Gastroesophageal sphincter (tissue), 4 donors: ENCODE measurements at regions not wholly inside any gene's neighbourhood (a gene's known extent, or its start where the extent isn't known, plus 50 kb on each side); places are given as distances from the start of the nearest gene placed in this dataset.
A peak's percentile ranks its signal among the peaks of the same experiment; 100 is the strongest.
"Not testable (repeated sequence)": the region's sequence is repeated elsewhere in the genome, so short reads cannot be mapped to it uniquely, and the experiment has no call there.

ENCODE experiments used
- ATAC-seq: fragments of 150-250 bp; one replicate; pipeline ENCODE4 v1.9.1; 2016; ENCODE audit warnings: mild to moderate bottlenecking, moderate library complexity
- H3K27ac ChIP-seq, 4 donors: fragments of 200-600 bp; sonication (generic) in 3 of 4; 1 replicate in 3 of 4; 2 replicates in 1 of 4; pipeline ENCODE4 v1.5.1; 2016 to 2019
- H3K27me3 ChIP-seq: fragments of 200-600 bp; sonication (generic); one replicate; pipeline ENCODE4 v1.5.1; 2019
- H3K36me3 ChIP-seq, 2 donors: fragments of 200-600 bp; sonication (generic); one replicate each; pipeline ENCODE4 v1.5.1; 2019; ENCODE audit warnings: control low read depth in 1 of 2
- H3K4me1 ChIP-seq, 3 donors: fragments of 200-600 bp; sonication (generic); 1 replicate in 2 of 3; 2 replicates in 1 of 3; pipeline ENCODE4 v1.5.1; 2016 to 2019; ENCODE audit warnings: control low read depth in 2 of 3
- H3K4me3 ChIP-seq, 2 donors: fragments of 200-600 bp; sonication (generic); one replicate each; pipeline ENCODE4 v1.5.1; 2019; ENCODE audit warnings: mild to moderate bottlenecking in 1 of 2, moderate library complexity in 1 of 2
- H3K9me3 ChIP-seq, 3 donors: fragments of 200-600 bp; sonication (generic); one replicate each; pipeline ENCODE4 v1.5.1; 2017 to 2019; ENCODE audit warnings: control low read depth in 2 of 3
- CTCF ChIP-seq, 4 experiments: fragments of 200-600 bp in 2 of 4; fragments of 450-650 bp in 2 of 4; sonication (generic) in 1 of 4; IDR thresholded peaks; one replicate each; pipeline ENCODE4 v1.5.1; 2017 to 2019; ENCODE audit warnings: antibody characterized with exemption in 4 of 4, mild to moderate bottlenecking in 2 of 4, moderate library complexity in 2 of 4
- EP300 ChIP-seq: sonication (generic); formaldehyde crosslinking; IDR thresholded peaks from one replicate; pipeline ENCODE4 v1.6.1; 2017; ENCODE audit warnings: antibody characterized with exemption, mild to moderate bottlenecking
- POLR2A ChIP-seq, 2 donors: fragments of 450-650 bp; IDR thresholded peaks; one replicate each; pipeline ENCODE4 v1.6.1; 2017; ENCODE audit warnings: antibody characterized with exemption in 2 of 2, mild to moderate bottlenecking in 2 of 2, moderate library complexity in 1 of 2
- POLR2AphosphoS5 ChIP-seq: sonication (generic); formaldehyde crosslinking; IDR thresholded peaks from one replicate; pipeline ENCODE4 v1.6.1; 2017; ENCODE audit warnings: antibody characterized with exemption
- WGBS, 2 donors: methylation state at CpG; one replicate each; pipeline ENCODE4 v1.1.5; 2018; ENCODE audit warnings: low coverage in 1 of 2; 5-methylcytosine and 5-hydroxymethylcytosine counted together

- H3K4me3 ChIP-seq, result peak overlapping the region; percentile 78 to 89
- no peaks in the 10 kb centered on the region for H3K9me3 ChIP-seq
- peak; percentile 21 for TF ChIP-seq POLR2AphosphoS5
- no peak for TF ChIP-seq POLR2A (IDR thresholded peaks at IDR 0.05)
- peak; percentile 40 to 81 (median 72) for TF ChIP-seq CTCF (IDR thresholded peaks at IDR 0.05)
- H3K4me1 ChIP-seq, result peaks cover 0 to 30% (median 0%) of the 10 kb centered on the region in 3 donors
- whole genome bisulfite sequencing, 2 donors, result 8 to 29% methylated on average over 5 to 6 of the region's 6 CpGs
- H3K27me3 ChIP-seq, result peaks cover 22% of the 10 kb centered on the region
- no peak for ATAC-seq
- peak overlapping the region in 2 of 4 donors; percentile 94 to 99 for H3K27ac ChIP-seq
- no peaks in the 10 kb centered on the region for H3K36me3 ChIP-seq
Observed at GRCh38 chr7:114081606-114082425, 163.0 kb upstream of the PPP1R3A start.

GRCh38 chr7:114077158-114077524 is 158.3 kb upstream of the PPP1R3A start:
- H3K4me3 ChIP-seq, H3K9me3 ChIP-seq, H3K27ac ChIP-seq, ATAC-seq, H3K27me3 ChIP-seq, H3K36me3 ChIP-seq, H3K4me1 ChIP-seq: not testable (repeated sequence)
- WGBS, 2 donors, result 97 to 100% methylated on average over 5 of the region's 18 CpGs

GRCh38 chr7:114076392-114077157 is 157.8 kb upstream of the PPP1R3A start:
- H3K4me3 ChIP-seq, ATAC-seq, H3K27me3 ChIP-seq, H3K36me3 ChIP-seq, H3K9me3 ChIP-seq, H3K4me1 ChIP-seq, H3K27ac ChIP-seq: not testable (repeated sequence)
- 92 to 100% methylated on average over 3 to 4 of the region's 38 CpGs for WGBS, 2 donors

GRCh38 chr7:114073701-114074100 is 154.9 kb upstream of the PPP1R3A start:
- TF ChIP-seq EP300 (no peak), POLR2AphosphoS5 (no peak), POLR2A (IDR thresholded peaks at IDR 0.05) (no peak)
- no peaks in the 10 kb centered on the region for H3K27me3 ChIP-seq
- ATAC-seq, result no peak
- WGBS, 2 donors, result 56 to 68% methylated on average over 2 of the region's 2 CpGs
- H3K9me3 ChIP-seq, result no peaks in the 10 kb centered on the region
- H3K27ac ChIP-seq, result no peak overlapping the region
- H3K4me3 ChIP-seq, result no peak overlapping the region
- no peaks in the 10 kb centered on the region for H3K4me1 ChIP-seq
- H3K36me3 ChIP-seq, result no peaks in the 10 kb centered on the region

GRCh38 chr7:114070246-114070645 is 151.4 kb upstream of the PPP1R3A start:
- TF ChIP-seq POLR2AphosphoS5 (no peak), POLR2A (IDR thresholded peaks at IDR 0.05) (no peak), EP300 (no peak), CTCF (IDR thresholded peaks at IDR 0.05) (no peak)
- Histone ChIP-seq H3K27ac (no peak overlapping the region), H3K4me1 (no peaks in the 10 kb centered on the region), H3K27me3 (no peaks in the 10 kb centered on the region), H3K36me3 (no peaks in the 10 kb centered on the region), H3K9me3 (no peaks in the 10 kb centered on the region), H3K4me3 (no peak overlapping the region)
- ATAC-seq, result no peak

- Histone ChIP-seq H3K27me3 (no peaks in the 10 kb centered on the region), H3K4me1 (no peaks in the 10 kb centered on the region), H3K36me3 (no peaks in the 10 kb centered on the region), H3K27ac (no peak overlapping the region), H3K9me3 (no peaks in the 10 kb centered on the region), H3K4me3 (no peak overlapping the region)
- no peak for ATAC-seq
- no peak for TF ChIP-seq POLR2A (IDR thresholded peaks at IDR 0.05)
- TF ChIP-seq EP300, result no peak
- WGBS, 2 donors, result 81 to 100% methylated on average over 2 to 3 of the region's 3 CpGs
Observed at GRCh38 chr7:114062810-114063209, 144.0 kb upstream of the PPP1R3A start.

- WGBS, 2 donors, result 50 to 69% methylated on average over 1 to 2 of the region's 2 CpGs
- no peak for ATAC-seq
Observed at GRCh38 chr7:114051871-114052331, 133.1 kb upstream of the PPP1R3A start.

More at GRCh38 chr7:114051871-114052331, 133.1 kb upstream of the PPP1R3A start:
- no peaks in the 10 kb centered on the region for H3K9me3 ChIP-seq
- TF ChIP-seq EP300 (no peak), POLR2AphosphoS5 (no peak), POLR2A (IDR thresholded peaks at IDR 0.05) (no peak), CTCF (IDR thresholded peaks at IDR 0.05) (no peak)
- no peak overlapping the region for H3K4me3 ChIP-seq
- H3K27me3 ChIP-seq, result no peaks in the 10 kb centered on the region
- no peak overlapping the region for H3K27ac ChIP-seq
- H3K36me3 ChIP-seq, result no peaks in the 10 kb centered on the region
- no peaks in the 10 kb centered on the region for H3K4me1 ChIP-seq
